Nephron progenitor cell (in vitro differentiated cells): ENCODE measurements at regions not wholly inside any gene's neighbourhood (a gene's known extent, or its start where the extent isn't known, plus 50 kb on each side); places are given as distances from the start of the nearest gene placed in this dataset.

Source experiments
- DNase-seq: peaks from one replicate; pipeline ENCODE4 v3.0.0; 2021
- H3K27ac Mint-ChIP-seq: 2 replicates; pipeline ENCODE4 v1.8.0; 2021; ENCODE audit warnings: mild to moderate bottlenecking, moderate library complexity, mixed read lengths
- H3K27me3 Mint-ChIP-seq: 2 replicates; pipeline ENCODE4 v1.8.0; 2021; ENCODE audit warnings: mild to moderate bottlenecking, low read depth, mixed read lengths; ENCODE audit not compliant: poor library complexity
- H3K36me3 Mint-ChIP-seq: 2 replicates; pipeline ENCODE4 v1.8.0; 2021; ENCODE audit warnings: low read depth, mixed read lengths
- H3K4me1 Mint-ChIP-seq: 2 replicates; pipeline ENCODE4 v1.8.0; 2021; ENCODE audit warnings: mixed read lengths
- H3K4me3 Mint-ChIP-seq: 2 replicates; pipeline ENCODE4 v1.8.0; 2021; ENCODE audit warnings: mild to moderate bottlenecking, moderate library complexity, mixed read lengths
- H3K9me3 Mint-ChIP-seq: 2 replicates; pipeline ENCODE4 v1.8.0; 2021; ENCODE audit warnings: mild to moderate bottlenecking, moderate library complexity, mixed read lengths
- CTCF ChIP-seq: fragments of 200-600 bp; sonication (generic); IDR thresholded peaks from 2 replicates; pipeline ENCODE4 v1.5.0; 2021; ENCODE audit warnings: antibody characterized with exemption

GRCh38 chr1:5491207-5491904 is 500.9 kb downstream of the NPHP4 start:
- H3K36me3 Mint-ChIP-seq = no peaks in the 10 kb centered on the region
- peaks cover 11% of the 10 kb centered on the region for H3K27me3 Mint-ChIP-seq
- no peak overlapping the region for H3K4me3 Mint-ChIP-seq
- peaks cover 19% of the 10 kb centered on the region for H3K4me1 Mint-ChIP-seq
- DNase-seq = no peak
- no peak for TF ChIP-seq CTCF
- H3K27ac Mint-ChIP-seq = no peak overlapping the region
- H3K9me3 Mint-ChIP-seq = no peaks in the 10 kb centered on the region

- H3K36me3 Mint-ChIP-seq = no peaks in the 10 kb centered on the region
- peaks cover 14% of the 10 kb centered on the region for H3K27me3 Mint-ChIP-seq
- DNase-seq = no peak
- no peak for TF ChIP-seq CTCF
- no peak overlapping the region for H3K4me3 Mint-ChIP-seq
- no peak overlapping the region for H3K27ac Mint-ChIP-seq
- H3K9me3 Mint-ChIP-seq = no peaks in the 10 kb centered on the region
- H3K4me1 Mint-ChIP-seq = peaks cover 16% of the 10 kb centered on the region
Measured at GRCh38 chr1:5490635-5491034, 501.6 kb downstream of the NPHP4 start.

GRCh38 chr1:5488448-5488847 is 503.8 kb downstream of the NPHP4 start:
- H3K27me3 Mint-ChIP-seq = peaks cover 20% of the 10 kb centered on the region
- DNase-seq = no peak
- H3K9me3 Mint-ChIP-seq = no peaks in the 10 kb centered on the region
- no peaks in the 10 kb centered on the region for H3K4me1 Mint-ChIP-seq
- no peak overlapping the region for H3K27ac Mint-ChIP-seq
- no peaks in the 10 kb centered on the region for H3K36me3 Mint-ChIP-seq
- H3K4me3 Mint-ChIP-seq = no peak overlapping the region
- TF ChIP-seq CTCF = no peak

GRCh38 chr1:5485968-5486696 is 506.1 kb downstream of the NPHP4 start:
- Mint-ChIP-seq H3K4me3 (no peak overlapping the region), H3K36me3 (no peaks in the 10 kb centered on the region), H3K4me1 (peaks cover 7% of the 10 kb centered on the region), H3K27ac (no peak overlapping the region), H3K9me3 (no peaks in the 10 kb centered on the region), H3K27me3 (peaks cover 36% of the 10 kb centered on the region)
- no peak for TF ChIP-seq CTCF
- DNase-seq = no peak

DNA sequence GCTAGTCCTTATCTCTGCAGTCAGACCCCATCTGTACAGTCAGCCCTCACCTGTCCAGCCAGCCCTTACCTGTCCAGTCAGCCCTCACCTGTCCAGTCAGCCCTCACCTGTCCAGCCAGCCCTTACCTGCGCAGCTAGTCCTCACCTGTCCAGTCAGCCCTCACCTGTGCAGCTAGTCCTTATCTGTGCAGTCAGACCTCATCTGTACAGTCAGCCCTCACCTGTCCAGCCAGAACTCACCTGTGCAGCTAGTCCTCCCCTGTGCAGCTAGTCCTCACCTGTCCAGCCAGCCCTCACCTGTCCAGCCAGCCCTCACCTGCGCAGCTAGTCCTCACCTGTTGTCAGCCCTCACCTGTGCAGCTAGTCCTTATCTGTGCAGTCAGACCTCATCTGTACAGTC is 506.8 kb downstream of the NPHP4 start:
- no peak overlapping the region for H3K27ac Mint-ChIP-seq
- TF ChIP-seq CTCF = no peak
- peaks cover 7% of the 10 kb centered on the region for H3K4me1 Mint-ChIP-seq
- H3K36me3 Mint-ChIP-seq = no peaks in the 10 kb centered on the region
- peaks cover 36% of the 10 kb centered on the region for H3K27me3 Mint-ChIP-seq
- H3K9me3 Mint-ChIP-seq = no peaks in the 10 kb centered on the region
- H3K4me3 Mint-ChIP-seq = no peak overlapping the region
- DNase-seq = no peak
